SK-N-SH treated with all-trans-retinoic acid at 6 μM for 48 hours (cell line): ENCODE measurements at regions not wholly inside any gene's neighbourhood (a gene's known extent, or its start where the extent isn't known, plus 50 kb on each side); places are given as distances from the start of the nearest gene placed in this dataset.

Experiments used
- BACH2 ChIP-seq: fragments of 250-450 bp; sonication (Bioruptor Pico); IDR thresholded peaks from 2 replicates; pipeline ENCODE4 v1.9.0; 2021; ENCODE audit warnings: mild to moderate bottlenecking, borderline replicate concordance
- ESRRG ChIP-seq: fragments of 250-450 bp; sonication (Bioruptor Pico); IDR thresholded peaks from 2 replicates; pipeline ENCODE4 v1.6.1; 2021; ENCODE audit warnings: mild to moderate bottlenecking
- GLIS3 ChIP-seq: fragments of 250-450 bp; sonication (Bioruptor Pico); IDR thresholded peaks from 2 replicates; pipeline ENCODE4 v1.5.0; 2020; ENCODE audit warnings: mild to moderate bottlenecking, moderate library complexity
- OSR1 ChIP-seq: fragments of 250-450 bp; sonication (Bioruptor Pico); IDR thresholded peaks from 2 replicates; pipeline ENCODE4 v1.8.0; 2022; ENCODE audit warnings: moderate library complexity, mild to moderate bottlenecking, inconsistent platforms
- PPARA ChIP-seq: fragments of 250-450 bp; sonication (Bioruptor Pico); IDR thresholded peaks from 2 replicates; pipeline ENCODE4 v1.5.0; 2020; ENCODE audit warnings: mild to moderate bottlenecking, borderline replicate concordance
- TOX ChIP-seq: fragments of 250-450 bp; sonication (Bioruptor Pico); IDR thresholded peaks from 2 replicates; pipeline ENCODE4 v1.8.0; 2021; ENCODE audit warnings: mild to moderate bottlenecking, moderate library complexity, borderline replicate concordance
- ZC3H10 ChIP-seq: fragments of 250-450 bp; sonication (Bioruptor Pico); IDR thresholded peaks from 2 replicates; pipeline ENCODE4 v1.5.1; 2021; ENCODE audit warnings: mild to moderate bottlenecking, moderate library complexity
- ZFP3 ChIP-seq: fragments of 250-450 bp; sonication (Bioruptor Pico); IDR thresholded peaks from 2 replicates; pipeline ENCODE4 v1.5.0; 2020; ENCODE audit warnings: mild to moderate bottlenecking, moderate library complexity
- ZFP30 ChIP-seq: fragments of 450-650 bp; formaldehyde crosslinking; IDR thresholded peaks from 2 replicates; pipeline ENCODE4 v1.5.0; 2022; ENCODE audit warnings: mild to moderate bottlenecking, moderate library complexity
- ZNF70 ChIP-seq: fragments of 450-650 bp; formaldehyde crosslinking; IDR thresholded peaks from 2 replicates; pipeline ENCODE4 v1.5.0; 2020; ENCODE audit warnings: mild to moderate bottlenecking, moderate library complexity
- ZNF8 ChIP-seq: fragments of 450-650 bp; formaldehyde crosslinking; IDR thresholded peaks from 2 replicates; pipeline ENCODE4 v1.5.0; 2020; ENCODE audit warnings: mild to moderate bottlenecking, moderate library complexity
- TF ChIP-seq, protein P1 (sequence below): fragments of 250-450 bp; sonication (Bioruptor Pico); IDR thresholded peaks from 2 replicates; pipeline ENCODE4 v1.5.1; 2021; ENCODE audit warnings: mild to moderate bottlenecking, moderate library complexity
- TF ChIP-seq, protein P2 (sequence below): fragments of 250-450 bp; sonication (Bioruptor Pico); IDR thresholded peaks from 2 replicates; pipeline ENCODE4 v1.8.0; 2021; ENCODE audit warnings: low read depth, mild to moderate bottlenecking, moderate library complexity, borderline replicate concordance
- TF ChIP-seq, protein P3 (sequence below): fragments of 250-450 bp; sonication (Bioruptor Pico); IDR thresholded peaks from 2 replicates; pipeline ENCODE4 v1.8.0; 2020; ENCODE audit warnings: mild to moderate bottlenecking, moderate library complexity, borderline replicate concordance

GRCh38 chr9:95746408-95747180, 128.9 kb upstream of the ERCC6L2 start:
- TF ChIP-seq ZFP3 (CRISPR knock-in tag) (no peak), ESRRG (CRISPR knock-in tag) (no peak), GLIS3 (CRISPR knock-in tag) (no peak), OSR1 (no peak), TOX (CRISPR knock-in tag) (no peak), BACH2 (CRISPR knock-in tag) (no peak), ZC3H10 (CRISPR knock-in tag) (no peak), ZNF8 (CRISPR knock-in tag) (no peak), ZFP30 (CRISPR knock-in tag) (no peak), PPARA (CRISPR knock-in tag) (no peak), ZNF70 (CRISPR knock-in tag) (no peak)
- TF ChIP-seq, protein P1, sequence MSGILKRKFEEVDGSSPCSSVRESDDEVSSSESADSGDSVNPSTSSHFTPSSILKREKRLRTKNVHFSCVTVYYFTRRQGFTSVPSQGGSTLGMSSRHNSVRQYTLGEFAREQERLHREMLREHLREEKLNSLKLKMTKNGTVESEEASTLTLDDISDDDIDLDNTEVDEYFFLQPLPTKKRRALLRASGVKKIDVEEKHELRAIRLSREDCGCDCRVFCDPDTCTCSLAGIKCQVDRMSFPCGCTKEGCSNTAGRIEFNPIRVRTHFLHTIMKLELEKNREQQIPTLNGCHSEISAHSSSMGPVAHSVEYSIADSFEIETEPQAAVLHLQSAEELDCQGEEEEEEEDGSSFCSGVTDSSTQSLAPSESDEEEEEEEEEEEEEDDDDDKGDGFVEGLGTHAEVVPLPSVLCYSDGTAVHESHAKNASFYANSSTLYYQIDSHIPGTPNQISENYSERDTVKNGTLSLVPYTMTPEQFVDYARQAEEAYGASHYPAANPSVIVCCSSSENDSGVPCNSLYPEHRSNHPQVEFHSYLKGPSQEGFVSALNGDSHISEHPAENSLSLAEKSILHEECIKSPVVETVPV (CRISPR knock-in tag), result no peak
- TF ChIP-seq, protein P2, sequence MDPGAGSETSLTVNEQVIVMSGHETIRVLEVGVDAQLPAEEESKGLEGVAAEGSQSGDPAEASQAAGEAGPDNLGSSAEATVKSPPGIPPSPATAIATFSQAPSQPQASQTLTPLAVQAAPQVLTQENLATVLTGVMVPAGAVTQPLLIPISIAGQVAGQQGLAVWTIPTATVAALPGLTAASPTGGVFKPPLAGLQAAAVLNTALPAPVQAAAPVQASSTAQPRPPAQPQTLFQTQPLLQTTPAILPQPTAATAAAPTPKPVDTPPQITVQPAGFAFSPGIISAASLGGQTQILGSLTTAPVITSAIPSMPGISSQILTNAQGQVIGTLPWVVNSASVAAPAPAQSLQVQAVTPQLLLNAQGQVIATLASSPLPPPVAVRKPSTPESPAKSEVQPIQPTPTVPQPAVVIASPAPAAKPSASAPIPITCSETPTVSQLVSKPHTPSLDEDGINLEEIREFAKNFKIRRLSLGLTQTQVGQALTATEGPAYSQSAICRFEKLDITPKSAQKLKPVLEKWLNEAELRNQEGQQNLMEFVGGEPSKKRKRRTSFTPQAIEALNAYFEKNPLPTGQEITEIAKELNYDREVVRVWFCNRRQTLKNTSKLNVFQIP (CRISPR knock-in tag), result no peak
- TF ChIP-seq, protein P3, sequence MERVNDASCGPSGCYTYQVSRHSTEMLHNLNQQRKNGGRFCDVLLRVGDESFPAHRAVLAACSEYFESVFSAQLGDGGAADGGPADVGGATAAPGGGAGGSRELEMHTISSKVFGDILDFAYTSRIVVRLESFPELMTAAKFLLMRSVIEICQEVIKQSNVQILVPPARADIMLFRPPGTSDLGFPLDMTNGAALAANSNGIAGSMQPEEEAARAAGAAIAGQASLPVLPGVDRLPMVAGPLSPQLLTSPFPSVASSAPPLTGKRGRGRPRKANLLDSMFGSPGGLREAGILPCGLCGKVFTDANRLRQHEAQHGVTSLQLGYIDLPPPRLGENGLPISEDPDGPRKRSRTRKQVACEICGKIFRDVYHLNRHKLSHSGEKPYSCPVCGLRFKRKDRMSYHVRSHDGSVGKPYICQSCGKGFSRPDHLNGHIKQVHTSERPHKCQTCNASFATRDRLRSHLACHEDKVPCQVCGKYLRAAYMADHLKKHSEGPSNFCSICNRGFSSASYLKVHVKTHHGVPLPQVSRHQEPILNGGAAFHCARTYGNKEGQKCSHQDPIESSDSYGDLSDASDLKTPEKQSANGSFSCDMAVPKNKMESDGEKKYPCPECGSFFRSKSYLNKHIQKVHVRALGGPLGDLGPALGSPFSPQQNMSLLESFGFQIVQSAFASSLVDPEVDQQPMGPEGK (CRISPR knock-in tag), result no peak
